ENCODE measurements at regions not wholly inside any gene's neighbourhood (a gene's known extent, or its start where the extent isn't known, plus 50 kb on each side); places are given as distances from the start of the nearest gene placed in this dataset.
"Not testable (repeated sequence)": the region's sequence is repeated elsewhere in the genome, so short reads cannot be mapped to it uniquely, and the experiment has no call there.

DNA sequence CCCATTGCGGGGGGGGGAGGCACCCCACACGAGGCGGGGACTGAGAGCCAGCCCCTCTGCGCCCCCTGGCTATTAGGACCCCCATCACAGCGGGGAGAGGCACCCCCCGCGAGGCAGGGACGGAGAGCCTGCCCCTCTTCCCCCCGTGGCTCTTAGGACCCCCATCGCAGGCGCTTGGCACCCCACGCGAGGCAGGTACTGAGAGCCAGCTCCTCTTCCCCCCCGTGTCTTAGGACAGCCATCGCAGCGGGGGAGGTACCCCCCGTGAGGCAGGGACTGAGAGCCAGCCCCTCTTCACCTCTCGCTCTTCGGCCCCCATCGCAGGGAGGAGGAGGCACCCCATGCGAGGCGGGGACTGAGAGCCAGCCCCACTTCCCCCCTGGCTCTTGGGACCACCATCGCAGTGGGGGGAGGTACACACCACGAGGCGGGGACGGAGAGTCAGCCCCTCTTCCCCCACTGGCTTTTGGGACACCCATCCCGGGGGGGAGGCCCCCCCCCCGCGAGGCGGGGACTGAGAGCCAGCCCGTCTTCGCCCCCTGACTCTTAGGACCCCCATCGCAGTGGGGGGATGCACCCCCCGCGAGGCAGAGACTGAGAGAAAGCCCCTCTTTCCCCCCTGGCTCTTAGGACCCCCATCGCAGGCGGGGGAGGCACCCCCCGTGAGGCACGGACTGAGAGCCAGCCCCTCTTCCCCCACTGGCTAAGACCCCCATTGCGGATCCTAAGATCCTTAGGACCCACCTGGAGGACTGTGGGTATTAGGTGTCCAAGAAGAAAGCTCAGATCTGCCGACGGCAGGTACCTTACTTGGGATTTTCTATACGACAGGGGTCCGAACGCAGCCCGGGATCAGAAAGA is 198.6 kb upstream of the PZP start:
- TF ChIP-seq, protein P1, sequence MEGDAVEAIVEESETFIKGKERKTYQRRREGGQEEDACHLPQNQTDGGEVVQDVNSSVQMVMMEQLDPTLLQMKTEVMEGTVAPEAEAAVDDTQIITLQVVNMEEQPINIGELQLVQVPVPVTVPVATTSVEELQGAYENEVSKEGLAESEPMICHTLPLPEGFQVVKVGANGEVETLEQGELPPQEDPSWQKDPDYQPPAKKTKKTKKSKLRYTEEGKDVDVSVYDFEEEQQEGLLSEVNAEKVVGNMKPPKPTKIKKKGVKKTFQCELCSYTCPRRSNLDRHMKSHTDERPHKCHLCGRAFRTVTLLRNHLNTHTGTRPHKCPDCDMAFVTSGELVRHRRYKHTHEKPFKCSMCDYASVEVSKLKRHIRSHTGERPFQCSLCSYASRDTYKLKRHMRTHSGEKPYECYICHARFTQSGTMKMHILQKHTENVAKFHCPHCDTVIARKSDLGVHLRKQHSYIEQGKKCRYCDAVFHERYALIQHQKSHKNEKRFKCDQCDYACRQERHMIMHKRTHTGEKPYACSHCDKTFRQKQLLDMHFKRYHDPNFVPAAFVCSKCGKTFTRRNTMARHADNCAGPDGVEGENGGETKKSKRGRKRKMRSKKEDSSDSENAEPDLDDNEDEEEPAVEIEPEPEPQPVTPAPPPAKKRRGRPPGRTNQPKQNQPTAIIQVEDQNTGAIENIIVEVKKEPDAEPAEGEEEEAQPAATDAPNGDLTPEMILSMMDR (IDR thresholded peaks at IDR 0.05), result no peak
- DNase-seq (ENCODE audit: low spot score) (no peak), ATAC-seq (ENCODE audit: low FRiP score) (no peak)

DNA sequence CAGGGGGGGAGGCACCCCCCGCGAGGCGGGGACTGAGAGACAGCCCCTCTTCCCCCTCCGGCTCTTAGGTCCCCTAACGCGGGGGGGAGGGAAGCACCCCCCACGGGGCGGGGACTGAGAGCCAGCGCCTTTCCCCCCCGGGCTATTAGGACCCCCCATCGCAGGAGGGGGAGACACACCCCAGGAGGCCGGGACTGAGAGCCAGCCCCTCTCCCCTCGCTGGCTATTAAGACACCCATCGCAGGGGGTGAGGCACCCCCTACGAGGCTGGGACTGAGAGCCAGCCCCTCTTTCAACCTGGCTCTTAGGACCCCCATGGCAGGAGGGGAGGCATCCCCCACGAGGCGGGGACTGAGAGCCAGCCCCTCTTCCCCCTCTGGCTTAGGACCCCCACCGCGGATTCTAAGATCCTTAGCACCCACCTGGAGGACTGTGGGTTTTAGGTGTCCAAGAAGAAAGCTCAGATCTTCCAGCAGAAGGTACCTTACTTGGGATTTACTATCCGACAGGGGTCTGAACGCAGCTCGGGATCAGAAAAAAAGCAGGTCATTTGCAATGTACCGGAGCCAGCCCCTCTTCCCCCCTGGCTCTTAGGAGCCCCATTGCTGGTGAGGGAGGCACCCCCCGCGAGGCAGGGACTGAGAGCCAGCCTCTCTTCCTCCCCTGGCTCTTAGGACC is 197.8 kb upstream of the PZP start:
- TF ChIP-seq, protein P1 (IDR thresholded peaks at IDR 0.05), result no peak
- DNase-seq (ENCODE audit: low spot score) (no peak), ATAC-seq (ENCODE audit: low FRiP score) (no peak)

DNA sequence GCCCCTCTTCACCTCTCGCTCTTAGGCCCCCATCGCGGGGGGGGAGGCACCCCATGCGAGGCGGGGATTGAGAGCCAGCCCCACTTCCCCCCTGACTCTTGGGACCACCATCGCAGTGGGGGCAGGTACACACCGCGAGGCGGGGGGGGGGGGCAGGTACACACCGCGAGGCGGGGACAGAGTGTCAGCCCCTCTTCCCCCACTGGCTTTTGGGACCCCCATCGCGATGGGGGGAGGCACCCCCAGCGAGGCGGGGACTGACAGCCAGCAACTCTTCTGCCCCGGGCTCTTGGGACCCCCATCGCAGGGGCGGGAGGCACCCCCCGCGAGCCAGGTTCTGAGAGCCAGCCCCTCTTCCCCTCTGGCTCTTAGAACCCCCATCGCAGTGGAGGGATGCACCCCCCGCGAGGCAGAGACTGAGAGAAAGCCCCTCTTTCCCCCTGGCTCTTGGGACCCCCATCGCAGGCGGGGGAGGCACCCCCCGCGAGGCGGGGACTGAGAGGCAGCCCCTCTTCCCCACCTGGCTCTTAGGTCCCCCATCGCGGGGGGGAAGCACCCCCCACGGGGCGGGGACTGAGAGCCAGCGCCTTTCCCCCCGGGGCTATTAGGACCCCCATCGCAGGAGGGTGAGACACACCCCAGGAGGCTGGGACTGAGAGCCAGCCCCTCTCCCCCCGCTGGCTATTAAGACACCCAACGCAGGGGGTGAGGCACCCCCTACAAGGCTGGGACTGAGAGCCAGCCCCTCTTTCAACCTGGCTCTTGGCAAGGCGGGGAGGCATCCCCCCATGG is 196.5 kb upstream of the PZP start:
- DNase-seq (ENCODE audit: low spot score), result no peak
- TF ChIP-seq, protein P1 (IDR thresholded peaks at IDR 0.05), result no peak
- ATAC-seq (ENCODE audit: low FRiP score), result no peak

DNA sequence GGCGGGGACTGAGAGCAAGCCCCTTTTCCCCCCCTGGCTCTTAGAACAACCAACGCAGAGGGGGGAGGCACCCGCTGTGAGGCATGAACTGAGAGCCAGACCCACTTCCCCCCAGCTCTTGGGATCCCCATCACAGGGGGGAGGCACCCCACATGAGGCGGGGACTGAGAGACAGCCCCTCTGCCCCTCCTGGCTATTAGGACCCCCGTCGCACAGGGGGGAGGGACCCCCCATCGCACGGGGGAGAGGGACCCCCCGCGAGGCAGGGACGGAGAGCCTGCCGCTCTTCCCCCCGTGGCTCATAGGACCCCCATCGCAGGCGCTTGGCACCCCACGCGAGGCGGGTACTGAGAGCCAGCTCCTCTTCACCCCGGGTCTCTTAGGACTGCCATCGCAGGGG is 195.8 kb upstream of the PZP start:
- TF ChIP-seq, protein P1 (IDR thresholded peaks at IDR 0.05), result no peak
- no peak for DNase-seq (ENCODE audit: low spot score)
- no peak for ATAC-seq (ENCODE audit: low FRiP score)

DNA sequence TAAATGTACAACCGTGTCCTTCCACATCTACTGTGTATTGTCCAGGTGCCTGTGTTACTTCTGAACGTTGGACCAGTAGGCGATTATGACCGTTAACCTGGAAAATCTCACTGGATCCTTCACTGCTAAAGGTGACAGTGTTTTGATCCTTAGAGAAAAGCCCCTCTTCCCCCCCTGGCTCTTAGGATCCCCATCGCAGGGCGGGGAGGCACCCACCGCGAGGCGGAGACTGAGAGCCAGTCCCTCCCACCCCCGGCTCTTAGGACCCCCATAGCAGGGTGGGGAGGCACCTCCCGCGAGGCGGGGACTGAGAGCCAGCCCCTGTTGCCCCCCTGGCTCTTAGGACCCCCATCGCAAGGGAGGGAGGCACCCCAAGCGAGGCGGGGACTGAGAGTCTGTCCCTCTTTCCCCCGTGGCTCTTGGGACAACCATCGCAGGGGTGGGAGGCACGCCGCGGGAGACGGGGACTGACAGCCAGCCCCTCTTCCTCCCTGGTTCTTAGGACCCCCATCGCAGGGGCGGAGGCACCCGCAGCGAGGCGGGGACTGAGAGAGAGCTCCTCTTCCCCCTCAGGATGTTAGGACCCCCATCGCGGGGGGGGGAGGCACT is 194.3 kb upstream of the PZP start:
- DNase-seq (ENCODE audit: low spot score); ATAC-seq (ENCODE audit: low FRiP score): not testable (repeated sequence)

DNA sequence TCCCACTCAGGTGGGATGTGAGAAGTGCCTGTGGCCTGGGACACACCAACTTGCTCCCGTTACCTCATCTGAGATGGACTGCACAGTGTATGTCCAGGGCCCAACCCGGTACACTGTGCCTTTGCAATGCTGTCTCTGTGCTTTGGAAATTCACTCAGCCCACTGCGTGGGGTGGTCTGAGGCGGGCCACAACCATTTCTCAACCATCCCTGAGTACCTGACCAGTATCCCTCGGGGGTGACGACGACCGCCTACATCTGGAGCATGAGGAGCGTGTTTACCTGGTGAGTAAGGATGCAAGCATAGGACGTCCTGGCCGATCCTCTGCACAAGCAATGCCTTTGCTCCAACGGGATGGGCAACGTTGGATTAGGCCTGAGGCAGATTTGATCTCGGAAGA is 188.2 kb upstream of the PZP start:
- ATAC-seq (ENCODE audit: low FRiP score), result not testable (repeated sequence)

DNA sequence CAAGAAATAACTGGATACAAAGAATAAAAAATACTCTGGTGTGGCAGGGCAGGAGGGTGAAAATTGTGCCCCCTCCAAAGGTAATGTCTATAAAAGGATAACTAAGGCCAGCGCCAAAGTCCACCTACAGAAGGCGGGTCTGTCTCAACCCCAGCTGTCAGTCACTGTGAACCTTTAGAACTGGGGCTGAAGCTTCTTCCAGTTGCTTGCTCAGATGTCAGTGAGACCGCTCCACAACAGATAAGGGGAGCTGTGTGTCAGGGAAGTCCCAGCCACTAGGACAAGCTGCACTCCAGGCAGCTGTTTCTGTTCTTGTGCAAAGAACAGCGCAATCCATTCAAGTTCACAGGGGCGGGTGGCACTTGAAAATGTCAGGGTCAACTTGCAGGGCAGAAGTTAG is 187.0 kb upstream of the PZP start:
- not testable (repeated sequence) for DNase-seq (ENCODE audit: low spot score); ATAC-seq (ENCODE audit: low FRiP score)

More for the DNA sequence above, 188.2 kb upstream of the PZP start:
- not testable (repeated sequence) for DNase-seq (ENCODE audit: low spot score)

DNA sequence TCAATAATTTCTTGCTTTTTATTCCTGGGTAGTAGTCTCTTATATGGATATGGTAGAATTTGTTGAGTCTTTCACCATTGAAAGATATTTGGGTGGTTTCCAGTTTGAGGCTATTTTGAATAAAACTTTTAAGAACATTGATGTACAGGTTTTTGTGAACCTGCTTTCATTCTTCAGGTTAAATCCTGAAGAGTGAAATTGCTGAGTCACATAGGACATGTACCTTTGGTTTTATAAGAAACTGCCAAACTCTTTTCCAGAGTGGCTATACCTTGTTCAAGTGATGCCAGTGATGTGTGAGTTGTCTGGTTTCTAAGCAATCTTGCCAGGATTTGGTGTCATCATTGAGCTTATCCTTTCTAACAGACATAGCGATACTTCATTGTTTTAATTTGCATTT is 184.6 kb upstream of the PZP start:
- ATAC-seq (ENCODE audit: low FRiP score) (no peak), DNase-seq (ENCODE audit: low spot score) (no peak)
- TF ChIP-seq, protein P1 (IDR thresholded peaks at IDR 0.05), result no peak
